Neural progenitor cell (in vitro differentiated cells): ENCODE measurements at regions not wholly inside any gene's neighbourhood (a gene's known extent, or its start where the extent isn't known, plus 50 kb on each side); places are given as distances from the start of the nearest gene placed in this dataset.

Experiments
- EZH2 ChIP-seq: fragments of 200-600 bp; sonication (generic); IDR thresholded peaks from 2 replicates; pipeline ENCODE4 v1.6.1; 2017; ENCODE audit warnings: antibody characterized with exemption, mild to moderate bottlenecking, moderate library complexity
- EZH2phosphoT487 ChIP-seq: fragments of 200-600 bp; sonication (generic); IDR thresholded peaks from 2 replicates; pipeline ENCODE4 v1.6.1; 2017; ENCODE audit warnings: antibody characterized with exemption
- TF ChIP-seq, protein P1 (sequence below): fragments of 200-600 bp; sonication (generic); IDR thresholded peaks from 2 replicates; pipeline ENCODE4 v1.5.1; 2017; ENCODE audit warnings: antibody characterized with exemption, mild to moderate bottlenecking

DNA sequence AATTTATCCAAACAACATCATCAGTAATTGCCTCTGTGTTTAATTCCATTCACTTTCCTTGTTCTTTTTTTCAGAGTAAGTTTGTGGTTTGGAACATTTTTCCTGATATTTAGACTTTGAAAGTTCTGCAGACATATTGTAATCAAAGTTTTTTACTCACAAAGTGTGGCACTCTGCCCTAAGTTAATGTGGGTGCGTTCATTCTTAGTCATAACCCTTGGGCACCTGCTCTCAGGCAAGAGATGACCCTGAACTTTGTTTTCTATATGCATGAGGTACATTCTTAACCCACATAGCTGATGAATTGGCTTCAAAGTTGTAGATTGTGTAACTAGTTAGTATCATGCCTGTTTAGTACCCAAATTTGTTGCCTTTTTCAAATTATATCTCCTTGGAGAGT, 424.3 kb downstream of the GRXCR1 start:
- TF ChIP-seq, protein P1, sequence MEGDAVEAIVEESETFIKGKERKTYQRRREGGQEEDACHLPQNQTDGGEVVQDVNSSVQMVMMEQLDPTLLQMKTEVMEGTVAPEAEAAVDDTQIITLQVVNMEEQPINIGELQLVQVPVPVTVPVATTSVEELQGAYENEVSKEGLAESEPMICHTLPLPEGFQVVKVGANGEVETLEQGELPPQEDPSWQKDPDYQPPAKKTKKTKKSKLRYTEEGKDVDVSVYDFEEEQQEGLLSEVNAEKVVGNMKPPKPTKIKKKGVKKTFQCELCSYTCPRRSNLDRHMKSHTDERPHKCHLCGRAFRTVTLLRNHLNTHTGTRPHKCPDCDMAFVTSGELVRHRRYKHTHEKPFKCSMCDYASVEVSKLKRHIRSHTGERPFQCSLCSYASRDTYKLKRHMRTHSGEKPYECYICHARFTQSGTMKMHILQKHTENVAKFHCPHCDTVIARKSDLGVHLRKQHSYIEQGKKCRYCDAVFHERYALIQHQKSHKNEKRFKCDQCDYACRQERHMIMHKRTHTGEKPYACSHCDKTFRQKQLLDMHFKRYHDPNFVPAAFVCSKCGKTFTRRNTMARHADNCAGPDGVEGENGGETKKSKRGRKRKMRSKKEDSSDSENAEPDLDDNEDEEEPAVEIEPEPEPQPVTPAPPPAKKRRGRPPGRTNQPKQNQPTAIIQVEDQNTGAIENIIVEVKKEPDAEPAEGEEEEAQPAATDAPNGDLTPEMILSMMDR = no peak
- no peak for TF ChIP-seq EZH2phosphoT487
- TF ChIP-seq EZH2 = no peak
